Endothelial cell of umbilical vein (primary cell): ENCODE measurements at regions not wholly inside any gene's neighbourhood (a gene's known extent, or its start where the extent isn't known, plus 50 kb on each side); places are given as distances from the start of the nearest gene placed in this dataset.

Experiments used
- BruUV-seq: library from RNA; stranded (reverse); fragments of 400-500 nt; replicated peaks from 2 replicates; lab custom pipeline; 2021; lab: Mats Ljungman, UMichigan
- CTCF ChIA-PET: fragments of 300-600, 350-600 bp; sonication (Branson Sonifier 250); formaldehyde crosslinking; loops from one replicate; lab custom pipeline; 2021; ENCODE audit warnings: antibody characterized with exemption, inconsistent platforms; lab: Charles Lee
- POLR2A ChIA-PET: fragments of 300-600, 350-600 bp; sonication (Branson Sonifier 250); formaldehyde crosslinking; loops from one replicate; lab custom pipeline; 2021; ENCODE audit warnings: antibody characterized with exemption, inconsistent platforms; lab: Charles Lee
- DNase-seq: peaks from one replicate; pipeline ENCODE4 v3.0.0-alpha.2; 2011; ENCODE audit warnings: low read depth, low spot score
- FAIRE-seq: peaks from 2 replicates; lab custom pipeline; 2011; peaks lifted over from hg19 to GRCh38; lab: Jason Lieb, UNC
- H2AFZ ChIP-seq: 2 replicates; pipeline ENCODE4 v1.6.0; 2012; ENCODE audit warnings: low read depth, low read length, control low read depth, inconsistent platforms
- H3K27ac ChIP-seq: 2 replicates; pipeline ENCODE4 v1.5.1; 2011; ENCODE audit warnings: low read depth, mild to moderate bottlenecking, control low read depth, low read length, moderate library complexity; ENCODE audit not compliant: insufficient read depth
- H3K27me3 ChIP-seq, 2 experiments: 2 replicates each; pipeline versions ENCODE4 v1.6.0 to v1.6.1; 2011; ENCODE audit warnings: low read length in 2 of 2, mixed read lengths in 1 of 2; ENCODE audit not compliant: control insufficient read depth in 2 of 2, insufficient read depth in 2 of 2
- H3K36me3 ChIP-seq, 2 experiments: 2 replicates in 1 of 2; 3 replicates in 1 of 2; pipeline ENCODE4 v1.5.1; 2011; ENCODE audit warnings: low read length in 2 of 2, mild to moderate bottlenecking in 1 of 2, moderate library complexity in 1 of 2; ENCODE audit not compliant: control insufficient read depth in 2 of 2, insufficient read depth in 2 of 2; ENCODE audit errors: extremely low read depth in 1 of 2
- H3K4me1 ChIP-seq: 3 replicates; pipeline ENCODE4 v1.5.1; 2011; ENCODE audit warnings: mild to moderate bottlenecking, low read length; ENCODE audit not compliant: control insufficient read depth, insufficient read depth; ENCODE audit errors: extremely low read depth
- H3K4me2 ChIP-seq: 2 replicates; pipeline ENCODE4 v1.6.1; 2011; ENCODE audit warnings: low read length, control low read depth, mixed read lengths; ENCODE audit not compliant: insufficient read depth
- H3K4me3 ChIP-seq, 3 experiments: fragments of 200-600 bp in 1 of 3; sonication (generic), shearing (Covaris generic) in 1 of 3; replicated peaks in 1 of 3; 2 replicates each; pipeline ENCODE4 v1.5.1; 2011 to 2016; ENCODE audit warnings: control low read depth in 3 of 3, low read length in 3 of 3, mild to moderate bottlenecking in 2 of 3, inconsistent platforms in 1 of 3, low read depth in 1 of 3, moderate library complexity in 1 of 3; ENCODE audit not compliant: insufficient read depth in 1 of 3
- H3K79me2 ChIP-seq: 2 replicates; pipeline ENCODE4 v1.6.0; 2012; ENCODE audit warnings: low read length, inconsistent platforms; ENCODE audit not compliant: control insufficient read depth, insufficient read depth
- H3K9ac ChIP-seq: replicated peaks from 2 replicates; pipeline ENCODE3; 2011; ENCODE audit warnings: low read length, control low read depth; ENCODE audit not compliant: insufficient read depth; ENCODE audit errors: extremely low read depth
- H3K9me1 ChIP-seq: replicated peaks from 3 replicates; pipeline ENCODE4 v1.6.0; 2011; ENCODE audit warnings: mild to moderate bottlenecking, low read length; ENCODE audit not compliant: control insufficient read depth, insufficient read depth; ENCODE audit errors: extremely low read depth
- H3K9me3 ChIP-seq: replicated peaks from 2 replicates; pipeline ENCODE4 v1.5.1; 2012; ENCODE audit warnings: low read length, inconsistent platforms; ENCODE audit not compliant: control insufficient read depth, insufficient read depth
- H4K20me1 ChIP-seq: replicated peaks from 2 replicates; pipeline ENCODE3; 2011; ENCODE audit warnings: mild to moderate bottlenecking, low read length; ENCODE audit not compliant: control insufficient read depth, insufficient read depth; ENCODE audit errors: extremely low read depth
- CTCF ChIP-seq, 2 donors: IDR thresholded peaks; 1 replicate in 1 of 2; 2 replicates in 1 of 2; pipeline ENCODE4 v1.5.1; 2011; ENCODE audit warnings: low read length in 2 of 2, mild to moderate bottlenecking in 2 of 2, moderate library complexity in 2 of 2, control low read depth in 1 of 2, inconsistent platforms in 1 of 2, low read depth in 1 of 2; ENCODE audit not compliant: insufficient read depth in 1 of 2; ENCODE audit errors: extremely low read depth in 1 of 2
- EZH2 ChIP-seq: IDR thresholded peaks from 2 replicates; pipeline ENCODE4 v1.6.1; 2012; ENCODE audit warnings: borderline replicate concordance, low read depth, mild to moderate bottlenecking, moderate library complexity, low read length, inconsistent platforms; ENCODE audit not compliant: severe bottlenecking
- FOS ChIP-seq: IDR thresholded peaks from 2 replicates; pipeline ENCODE4 v1.6.1; 2011; ENCODE audit warnings: mild to moderate bottlenecking, low read length, moderate library complexity, borderline replicate concordance; ENCODE audit not compliant: insufficient read depth
- GATA2 ChIP-seq: IDR thresholded peaks from 2 replicates; pipeline ENCODE4 v1.7.0; 2011; ENCODE audit warnings: low read depth, mild to moderate bottlenecking, moderate library complexity, mixed read lengths, low read length; ENCODE audit not compliant: insufficient read length, insufficient read depth
- JUN ChIP-seq: IDR thresholded peaks from 2 replicates; pipeline ENCODE4 v1.6.1; 2011; ENCODE audit warnings: borderline replicate concordance, low read depth; ENCODE audit not compliant: insufficient read length, insufficient read depth
- MYC ChIP-seq: IDR thresholded peaks from one replicate; pipeline ENCODE4 v1.6.1; 2011; ENCODE audit warnings: mild to moderate bottlenecking, low read depth, low read length
- POLR2A ChIP-seq: IDR thresholded peaks from 2 replicates; pipeline ENCODE4 v1.6.1; 2012; ENCODE audit warnings: low read depth, mild to moderate bottlenecking, control low read depth, low read length
- POLR2AphosphoS5 ChIP-seq: IDR thresholded peaks from 2 replicates; pipeline ENCODE4 v1.6.1; 2012; ENCODE audit warnings: low read depth, mild to moderate bottlenecking, control low read depth, low read length, moderate library complexity; ENCODE audit not compliant: insufficient read depth
- dilution Hi-C: fragments of 300-500 bp; cut with MboI; formaldehyde crosslinking; loops from one replicate; pipeline ENCODE4 v1.15.0; 2019; ENCODE audit warnings: low sequenced_read_pairs; ENCODE audit not compliant: extremely low pct_ligation_motif_present
- intact Hi-C: fragments of 100-400 bp; cut with micrococcal nuclease; formaldehyde crosslinking; loops from one replicate; pipeline ENCODE4 v1.10.0; 2022
- TF ChIP-seq, protein P1 (sequence below): IDR thresholded peaks from 2 replicates; pipeline ENCODE4 v1.6.1; 2011; ENCODE audit not compliant: insufficient read depth, insufficient read length

GRCh38 chr1:82614090-82614489 is 813.4 kb downstream of the ADGRL2 start:
- intact Hi-C loops = no loop called here
- no TSS peak for BruUV-seq

More at GRCh38 chr1:82614090-82614489, 813.4 kb downstream of the ADGRL2 start:
- Histone ChIP-seq H3K4me2 (no peak overlapping the region), H3K9me3 (no peaks in the 10 kb centered on the region), H3K27ac (no peak overlapping the region), H3K27me3 (no peaks in the 10 kb centered on the region), H3K4me1 (no peaks in the 10 kb centered on the region), H2AFZ (no peak overlapping the region), H3K79me2 (no peaks in the 10 kb centered on the region), H3K9ac (no peak overlapping the region), H3K4me3 (no peak overlapping the region), H3K9me1 (no peaks in the 10 kb centered on the region), H4K20me1 (no peaks in the 10 kb centered on the region), H3K36me3 (no peaks in the 10 kb centered on the region)
- TF ChIP-seq EZH2 = no peak
- no peak for TF ChIP-seq CTCF (IDR thresholded peaks at IDR 0.05; ENCODE audit: extremely low read depth in 1 of 2, insufficient read depth in 1 of 2, low read depth in 1 of 2, low read length in 2 of 2)
- no peak for TF ChIP-seq GATA2
- no peak for TF ChIP-seq FOS
- no peak for TF ChIP-seq MYC
- TF ChIP-seq POLR2AphosphoS5 = no peak
- TF ChIP-seq POLR2A = no peak
- TF ChIP-seq, protein P1, sequence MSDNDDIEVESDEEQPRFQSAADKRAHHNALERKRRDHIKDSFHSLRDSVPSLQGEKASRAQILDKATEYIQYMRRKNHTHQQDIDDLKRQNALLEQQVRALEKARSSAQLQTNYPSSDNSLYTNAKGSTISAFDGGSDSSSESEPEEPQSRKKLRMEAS = no peak
- TF ChIP-seq JUN = no peak
- no peak for FAIRE-seq
- ChIA-PET POLR2A (no interaction called here), CTCF (no interaction called here)
- dilution Hi-C loops = no loop called here
- DNase-seq = no peak
